Left lung (tissue), 4 donors: ENCODE measurements at regions not wholly inside any gene's neighbourhood (a gene's known extent, or its start where the extent isn't known, plus 50 kb on each side); places are given as distances from the start of the nearest gene placed in this dataset.

Source experiments
- ATAC-seq: fragments of 200-7000 bp; cut with Tn5 transposase; one replicate; pipeline ENCODE4 v1.9.1; 2020; ENCODE audit warnings: moderate library complexity
- DNase-seq, 4 donors: peaks; one replicate each; pipeline ENCODE4 v3.0.0-alpha.2; 2013 to 2020
- H3K27ac ChIP-seq, 2 donors: fragments of 200-600 bp; sonication (generic) in 1 of 2; one replicate each; pipeline versions ENCODE4 v1.5.0 to v1.8.0; 2020 to 2021
- H3K27me3 ChIP-seq, 2 donors: fragments of 200-600 bp; sonication (generic) in 1 of 2; one replicate each; pipeline versions ENCODE4 v1.5.0 to v1.8.0; 2020 to 2021
- H3K36me3 ChIP-seq, 2 donors: fragments of 200-600 bp; sonication (generic) in 1 of 2; one replicate each; pipeline versions ENCODE4 v1.5.0 to v1.8.0; 2020 to 2021
- H3K4me1 ChIP-seq, 2 donors: fragments of 200-600 bp; one replicate each; pipeline ENCODE4 v1.8.0; 2021
- H3K4me3 ChIP-seq, 2 donors: fragments of 200-600 bp; sonication (generic) in 1 of 2; one replicate each; pipeline versions ENCODE4 v1.5.0 to v1.8.0; 2020 to 2021; ENCODE audit warnings: mild to moderate bottlenecking in 1 of 2
- H3K9me3 ChIP-seq, 2 donors: fragments of 200-600 bp; sonication (generic) in 1 of 2; one replicate each; pipeline versions ENCODE4 v1.5.0 to v1.8.0; 2020 to 2021
- intact Hi-C, 2 donors: fragments of 100-400 bp; cut with DNase I; formaldehyde crosslinking; loops; one replicate each; pipeline versions ENCODE4 v1.11.2 to v1.14.2; 2022
- TF ChIP-seq, protein P1 (sequence below), 2 donors: fragments of 200-600 bp; sonication (generic) in 1 of 2; IDR thresholded peaks; one replicate each; pipeline versions ENCODE4 v1.5.0 to v1.8.0; 2021; ENCODE audit warnings: antibody characterized with exemption in 2 of 2
- donor health status: DM: no; HTN: yes; CAD: no.
- donor health status: DM: no; HTN: no; CAD: no.

DNA sequence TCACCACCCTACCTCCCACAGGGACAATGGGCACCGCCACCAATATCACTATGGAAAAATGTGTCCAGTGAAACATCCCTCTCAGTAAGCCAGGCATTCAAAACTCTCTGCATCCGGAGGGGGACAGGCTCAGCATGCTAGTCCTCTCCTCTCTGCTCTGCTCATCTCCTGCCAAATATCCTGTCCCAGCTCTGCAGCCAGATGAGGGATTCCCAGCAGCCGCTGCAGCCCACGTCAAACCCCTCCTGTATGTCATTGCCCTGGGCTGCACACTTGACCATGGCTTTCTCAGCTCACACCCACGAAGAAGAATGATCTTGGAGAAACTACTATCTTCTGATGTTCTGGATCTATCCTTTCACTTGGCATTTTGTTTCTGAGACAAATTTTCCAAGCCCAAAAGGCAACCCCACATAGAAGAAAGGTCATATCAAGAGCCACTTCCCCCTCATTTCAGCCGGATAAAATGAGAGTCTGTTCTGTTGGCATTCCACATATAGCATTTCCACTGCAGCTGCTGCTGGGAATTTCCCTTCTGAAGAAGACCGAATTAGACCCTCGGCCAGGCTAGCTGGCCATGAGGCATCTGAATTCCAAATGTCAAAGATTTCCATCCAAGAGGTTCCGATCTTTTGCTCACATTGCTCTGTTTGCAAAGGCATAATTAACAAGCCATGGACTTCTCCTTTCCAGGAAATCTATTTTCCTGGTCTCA is 338.0 kb downstream of the ACTL7B start:
- DNase-seq (peak in 1 of 4 donors; percentile 18), ATAC-seq (no peak)
- Histone ChIP-seq H3K9me3 (no peaks in the 10 kb centered on the region), H3K4me3 (no peak overlapping the region), H3K27ac (no peak overlapping the region), H3K27me3 (no peaks in the 10 kb centered on the region), H3K4me1 (no peaks in the 10 kb centered on the region), H3K36me3 (no peaks in the 10 kb centered on the region)
- TF ChIP-seq, protein P1, sequence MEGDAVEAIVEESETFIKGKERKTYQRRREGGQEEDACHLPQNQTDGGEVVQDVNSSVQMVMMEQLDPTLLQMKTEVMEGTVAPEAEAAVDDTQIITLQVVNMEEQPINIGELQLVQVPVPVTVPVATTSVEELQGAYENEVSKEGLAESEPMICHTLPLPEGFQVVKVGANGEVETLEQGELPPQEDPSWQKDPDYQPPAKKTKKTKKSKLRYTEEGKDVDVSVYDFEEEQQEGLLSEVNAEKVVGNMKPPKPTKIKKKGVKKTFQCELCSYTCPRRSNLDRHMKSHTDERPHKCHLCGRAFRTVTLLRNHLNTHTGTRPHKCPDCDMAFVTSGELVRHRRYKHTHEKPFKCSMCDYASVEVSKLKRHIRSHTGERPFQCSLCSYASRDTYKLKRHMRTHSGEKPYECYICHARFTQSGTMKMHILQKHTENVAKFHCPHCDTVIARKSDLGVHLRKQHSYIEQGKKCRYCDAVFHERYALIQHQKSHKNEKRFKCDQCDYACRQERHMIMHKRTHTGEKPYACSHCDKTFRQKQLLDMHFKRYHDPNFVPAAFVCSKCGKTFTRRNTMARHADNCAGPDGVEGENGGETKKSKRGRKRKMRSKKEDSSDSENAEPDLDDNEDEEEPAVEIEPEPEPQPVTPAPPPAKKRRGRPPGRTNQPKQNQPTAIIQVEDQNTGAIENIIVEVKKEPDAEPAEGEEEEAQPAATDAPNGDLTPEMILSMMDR (IDR thresholded peaks at IDR 0.05): no peak
- intact Hi-C loops: no loop called here

DNA sequence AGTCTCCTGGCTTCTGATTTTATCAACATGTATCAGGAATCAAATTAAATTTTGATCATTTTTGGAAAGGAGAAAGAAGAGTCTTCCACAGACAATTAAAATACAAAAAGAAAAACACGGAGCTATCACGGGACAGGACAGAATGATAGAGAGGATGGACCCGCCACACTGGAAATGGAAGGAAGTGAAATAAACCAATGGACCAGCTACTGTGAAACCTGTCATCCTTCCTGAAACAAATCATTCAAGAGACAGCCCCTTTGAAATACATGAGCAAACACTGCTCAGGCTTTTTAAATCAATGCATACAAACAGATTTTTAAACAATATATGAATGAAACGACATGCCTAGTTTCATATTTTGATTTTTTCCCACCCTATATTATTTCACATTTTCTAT is 339.4 kb downstream of the ACTL7B start:
- Histone ChIP-seq H3K4me1 (no peaks in the 10 kb centered on the region), H3K27me3 (no peaks in the 10 kb centered on the region), H3K4me3 (no peak overlapping the region), H3K36me3 (no peaks in the 10 kb centered on the region), H3K9me3 (no peaks in the 10 kb centered on the region), H3K27ac (no peak overlapping the region)
- ATAC-seq (no peak), DNase-seq (no peak)
- TF ChIP-seq, protein P1 (IDR thresholded peaks at IDR 0.05): no peak
- intact Hi-C loops: no loop called here

DNA sequence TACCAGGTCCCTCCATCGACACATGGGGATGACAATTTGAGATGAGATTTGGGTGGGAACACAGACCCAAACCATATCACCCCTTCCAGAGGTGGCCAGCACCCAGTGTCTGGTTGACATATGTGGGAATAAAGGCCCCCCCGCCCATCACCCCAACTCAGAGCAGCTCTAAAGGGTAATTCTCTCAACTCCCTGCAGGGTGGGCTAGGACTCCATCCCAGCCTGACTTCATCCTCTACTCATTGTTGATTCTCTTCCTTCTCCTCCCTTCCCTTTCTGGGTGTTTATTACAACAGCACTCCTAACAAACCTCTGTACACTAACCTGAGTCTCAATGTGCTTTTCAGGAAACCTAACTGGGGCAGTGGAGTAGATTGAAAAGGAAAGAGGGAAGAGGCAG is 339.9 kb downstream of the ACTL7B start:
- Histone ChIP-seq H3K9me3 (no peaks in the 10 kb centered on the region), H3K4me1 (no peaks in the 10 kb centered on the region), H3K4me3 (no peak overlapping the region), H3K27ac (no peak overlapping the region), H3K27me3 (no peaks in the 10 kb centered on the region), H3K36me3 (no peaks in the 10 kb centered on the region)
- intact Hi-C loops: no loop called here
- DNase-seq (no peak), ATAC-seq (no peak)
- TF ChIP-seq, protein P1 (IDR thresholded peaks at IDR 0.05): no peak

- TF ChIP-seq, protein P1 (IDR thresholded peaks at IDR 0.05): no peak
- no peaks in the 10 kb centered on the region for H3K4me1 ChIP-seq
- H3K4me3 ChIP-seq: no peak overlapping the region
- H3K27ac ChIP-seq: no peak overlapping the region
- DNase-seq (no peak), ATAC-seq (no peak)
- H3K36me3 ChIP-seq: no peaks in the 10 kb centered on the region
- no peaks in the 10 kb centered on the region for H3K27me3 ChIP-seq
- intact Hi-C loops: no loop called here
- peaks cover 0 to 5% of the 10 kb centered on the region in 2 donors for H3K9me3 ChIP-seq
Observed at GRCh38 chr9:108512426-108513173, 343.2 kb downstream of the ACTL7B start.

GRCh38 chr9:108511307-108511706 is 344.5 kb downstream of the ACTL7B start:
- intact Hi-C loops: no loop called here
- H3K4me3 ChIP-seq: no peak overlapping the region
- H3K27ac ChIP-seq: no peak overlapping the region
- TF ChIP-seq, protein P1 (IDR thresholded peaks at IDR 0.05): no peak
- H3K36me3 ChIP-seq: no peaks in the 10 kb centered on the region
- peaks cover 0 to 8% of the 10 kb centered on the region in 2 donors for H3K9me3 ChIP-seq
- H3K27me3 ChIP-seq: no peaks in the 10 kb centered on the region
- DNase-seq (no peak), ATAC-seq (no peak)
- H3K4me1 ChIP-seq: no peaks in the 10 kb centered on the region
